ENCODE measurements at regions not wholly inside any gene's neighbourhood (a gene's known extent, or its start where the extent isn't known, plus 50 kb on each side); places are given as distances from the start of the nearest gene placed in this dataset.

DNA sequence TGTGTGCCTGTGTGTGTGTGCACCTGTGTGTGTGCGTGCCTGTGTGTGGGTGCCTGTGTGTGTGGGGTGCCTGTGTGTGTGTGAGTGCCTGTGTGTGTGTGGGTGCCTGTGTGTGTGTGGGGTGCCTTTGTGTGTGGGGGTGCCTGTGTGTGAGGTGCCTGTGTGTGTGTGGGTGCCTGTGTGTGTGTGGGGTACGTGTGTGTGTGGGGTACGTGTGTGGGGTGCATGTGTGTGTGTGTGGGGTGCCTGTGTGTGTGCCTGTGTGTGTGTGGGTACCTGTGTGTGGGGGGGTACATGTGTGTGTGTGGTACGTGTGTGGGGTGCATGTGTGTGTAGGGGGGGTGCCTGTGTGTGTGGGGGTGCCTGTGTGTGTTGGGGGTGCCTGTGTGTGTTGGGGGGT, 73.4 kb upstream of the HGFAC start:
- TF ChIP-seq POLR2A (IDR thresholded peaks at IDR 0.05): no peak
- TF ChIP-seq, protein P1, sequence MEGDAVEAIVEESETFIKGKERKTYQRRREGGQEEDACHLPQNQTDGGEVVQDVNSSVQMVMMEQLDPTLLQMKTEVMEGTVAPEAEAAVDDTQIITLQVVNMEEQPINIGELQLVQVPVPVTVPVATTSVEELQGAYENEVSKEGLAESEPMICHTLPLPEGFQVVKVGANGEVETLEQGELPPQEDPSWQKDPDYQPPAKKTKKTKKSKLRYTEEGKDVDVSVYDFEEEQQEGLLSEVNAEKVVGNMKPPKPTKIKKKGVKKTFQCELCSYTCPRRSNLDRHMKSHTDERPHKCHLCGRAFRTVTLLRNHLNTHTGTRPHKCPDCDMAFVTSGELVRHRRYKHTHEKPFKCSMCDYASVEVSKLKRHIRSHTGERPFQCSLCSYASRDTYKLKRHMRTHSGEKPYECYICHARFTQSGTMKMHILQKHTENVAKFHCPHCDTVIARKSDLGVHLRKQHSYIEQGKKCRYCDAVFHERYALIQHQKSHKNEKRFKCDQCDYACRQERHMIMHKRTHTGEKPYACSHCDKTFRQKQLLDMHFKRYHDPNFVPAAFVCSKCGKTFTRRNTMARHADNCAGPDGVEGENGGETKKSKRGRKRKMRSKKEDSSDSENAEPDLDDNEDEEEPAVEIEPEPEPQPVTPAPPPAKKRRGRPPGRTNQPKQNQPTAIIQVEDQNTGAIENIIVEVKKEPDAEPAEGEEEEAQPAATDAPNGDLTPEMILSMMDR (IDR thresholded peaks at IDR 0.05): no peak
- TF ChIP-seq POLR2AphosphoS5 (IDR thresholded peaks at IDR 0.05): no peak
